Lung (tissue), 11 donors: ENCODE measurements at regions not wholly inside any gene's neighbourhood (a gene's known extent, or its start where the extent isn't known, plus 50 kb on each side); places are given as distances from the start of the nearest gene placed in this dataset.

Experiments used
- ATAC-seq: fragments of 200-7000 bp; cut with Tn5 transposase; one replicate; pipeline ENCODE4 v1.9.1; 2020; ENCODE audit warnings: moderate number of reproducible peaks; ENCODE audit not compliant: insufficient read depth, low FRiP score
- DNase-seq, 3 donors: peaks; one replicate each; pipeline ENCODE4 v3.0.0-alpha.2; 2013 to 2017
- H3K27ac ChIP-seq, 2 donors: one replicate each; pipeline ENCODE4 v1.5.1; 2013; ENCODE audit warnings: mild to moderate bottlenecking in 2 of 2, moderate library complexity in 2 of 2, control low read depth in 1 of 2, inconsistent platforms in 1 of 2, low read depth in 1 of 2, low read length in 1 of 2
- H3K27me3 ChIP-seq, 3 donors: one replicate each; pipeline ENCODE4 v1.5.1; 2013; ENCODE audit warnings: low read length in 2 of 3; ENCODE audit not compliant: control insufficient read depth in 3 of 3, insufficient read depth in 3 of 3
- H3K36me3 ChIP-seq, 4 donors: one replicate each; pipeline ENCODE4 v1.5.1; 2013; ENCODE audit warnings: low read length in 4 of 4, mild to moderate bottlenecking in 1 of 4, moderate library complexity in 1 of 4; ENCODE audit not compliant: control insufficient read depth in 4 of 4, insufficient read depth in 4 of 4
- H3K4me1 ChIP-seq, 5 donors: one replicate each; pipeline ENCODE4 v1.5.1; 2013; ENCODE audit warnings: low read length in 5 of 5, mild to moderate bottlenecking in 2 of 5, moderate library complexity in 1 of 5; ENCODE audit not compliant: control insufficient read depth in 5 of 5, insufficient read depth in 5 of 5
- H3K4me3 ChIP-seq: one replicate; pipeline ENCODE4 v1.5.1; 2013; ENCODE audit warnings: mild to moderate bottlenecking, control low read depth, moderate library complexity
- H3K9ac ChIP-seq, 2 donors: one replicate each; pipeline ENCODE4 v1.5.1; 2013; ENCODE audit warnings: low read length in 2 of 2, control low read depth in 1 of 2; ENCODE audit not compliant: insufficient read depth in 1 of 2
- H3K9me3 ChIP-seq, 4 donors: one replicate each; pipeline ENCODE4 v1.5.1; 2013; ENCODE audit warnings: low read length in 3 of 4, mild to moderate bottlenecking in 1 of 4, moderate library complexity in 1 of 4; ENCODE audit not compliant: control insufficient read depth in 4 of 4, insufficient read depth in 3 of 4
- WGBS, 2 donors: extraction: QIAGEN DNeasy Blood & Tissue Kit; methylation state at CpG; one replicate each; pipeline ENCODE4 v1.1.7; 2013; 5-methylcytosine and 5-hydroxymethylcytosine counted together
- TF ChIP-seq, protein P1 (sequence below): IDR thresholded peaks from 2 replicates; pipeline ENCODE4 v1.5.1; 2012; ENCODE audit warnings: mild to moderate bottlenecking; ENCODE audit errors: control extremely low read depth, extremely low read depth
- donor health status: control.
- donor health status: control.
- donor health status: Bipolar disorder and iron deficiency.
- donor health status: healthy.
- donor health status: DM: yes; HTN: yes; CAD: no.

GRCh38 chr13:60986301-60986700, 429.3 kb downstream of the PCDH20 start:
- no peak for ATAC-seq
- 88 to 93% methylated on average over 1 of the region's 1 CpG for WGBS, 2 donors

GRCh38 chr13:60981407-60981806, 434.2 kb downstream of the PCDH20 start:
- no peak overlapping the region for H3K9ac ChIP-seq
- H3K27me3 ChIP-seq, result no peaks in the 10 kb centered on the region
- H3K4me3 ChIP-seq, result no peak overlapping the region
- H3K36me3 ChIP-seq, result no peaks in the 10 kb centered on the region
- no peak for ATAC-seq
- H3K27ac ChIP-seq, result no peak overlapping the region
- H3K9me3 ChIP-seq, result peaks cover 0 to 6% (median 0%) of the 10 kb centered on the region in 4 donors
- TF ChIP-seq, protein P1, sequence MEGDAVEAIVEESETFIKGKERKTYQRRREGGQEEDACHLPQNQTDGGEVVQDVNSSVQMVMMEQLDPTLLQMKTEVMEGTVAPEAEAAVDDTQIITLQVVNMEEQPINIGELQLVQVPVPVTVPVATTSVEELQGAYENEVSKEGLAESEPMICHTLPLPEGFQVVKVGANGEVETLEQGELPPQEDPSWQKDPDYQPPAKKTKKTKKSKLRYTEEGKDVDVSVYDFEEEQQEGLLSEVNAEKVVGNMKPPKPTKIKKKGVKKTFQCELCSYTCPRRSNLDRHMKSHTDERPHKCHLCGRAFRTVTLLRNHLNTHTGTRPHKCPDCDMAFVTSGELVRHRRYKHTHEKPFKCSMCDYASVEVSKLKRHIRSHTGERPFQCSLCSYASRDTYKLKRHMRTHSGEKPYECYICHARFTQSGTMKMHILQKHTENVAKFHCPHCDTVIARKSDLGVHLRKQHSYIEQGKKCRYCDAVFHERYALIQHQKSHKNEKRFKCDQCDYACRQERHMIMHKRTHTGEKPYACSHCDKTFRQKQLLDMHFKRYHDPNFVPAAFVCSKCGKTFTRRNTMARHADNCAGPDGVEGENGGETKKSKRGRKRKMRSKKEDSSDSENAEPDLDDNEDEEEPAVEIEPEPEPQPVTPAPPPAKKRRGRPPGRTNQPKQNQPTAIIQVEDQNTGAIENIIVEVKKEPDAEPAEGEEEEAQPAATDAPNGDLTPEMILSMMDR, result no peak
- 79 to 85% methylated on average over 3 of the region's 3 CpGs for WGBS, 2 donors
- DNase-seq, result no peak
- H3K4me1 ChIP-seq, result no peaks in the 10 kb centered on the region

More at GRCh38 chr13:60986301-60986700, 429.3 kb downstream of the PCDH20 start:
- TF ChIP-seq, protein P1, result no peak
- H3K9me3 ChIP-seq, result peaks cover 0 to 4% (median 0%) of the 10 kb centered on the region in 4 donors
- H3K4me3 ChIP-seq, result no peak overlapping the region
- H3K4me1 ChIP-seq, result no peaks in the 10 kb centered on the region
- H3K9ac ChIP-seq, result no peak overlapping the region
- no peaks in the 10 kb centered on the region for H3K36me3 ChIP-seq
- no peak for DNase-seq
- H3K27me3 ChIP-seq, result no peaks in the 10 kb centered on the region
- no peak overlapping the region for H3K27ac ChIP-seq

GRCh38 chr13:60976367-60976766, 439.3 kb downstream of the PCDH20 start:
- ATAC-seq (no peak), DNase-seq (no peak)
- TF ChIP-seq, protein P1, result no peak
- no peaks in the 10 kb centered on the region for H3K27me3 ChIP-seq
- no peak overlapping the region for H3K4me3 ChIP-seq
- H3K36me3 ChIP-seq, result no peaks in the 10 kb centered on the region
- peaks cover 0 to 6% (median 2%) of the 10 kb centered on the region in 4 donors for H3K9me3 ChIP-seq
- H3K4me1 ChIP-seq, result peaks cover 0 to 6% (median 0%) of the 10 kb centered on the region in 5 donors
- no peak overlapping the region for H3K27ac ChIP-seq
- no peak overlapping the region for H3K9ac ChIP-seq

GRCh38 chr13:60974296-60974695, 441.4 kb downstream of the PCDH20 start:
- DNase-seq, result no peak
- ATAC-seq, result no peak
- Histone ChIP-seq H3K9me3 (peaks cover 0 to 4% (median 0%) of the 10 kb centered on the region in 4 donors), H3K4me1 (peaks cover 0 to 13% (median 0%) of the 10 kb centered on the region in 5 donors), H3K9ac (no peak overlapping the region), H3K27me3 (no peaks in the 10 kb centered on the region), H3K27ac (no peak overlapping the region), H3K4me3 (no peak overlapping the region), H3K36me3 (no peaks in the 10 kb centered on the region)
- 15 to 20% methylated on average over 1 of the region's 1 CpG for WGBS, 2 donors
- TF ChIP-seq, protein P1, result no peak
